ENCODE measurements at regions not wholly inside any gene's neighbourhood (a gene's known extent, or its start where the extent isn't known, plus 50 kb on each side); places are given as distances from the start of the nearest gene placed in this dataset.
"Not testable (repeated sequence)": the region's sequence is repeated elsewhere in the genome, so short reads cannot be mapped to it uniquely, and the experiment has no call there.

GRCh38 chr5:5831622-5832021 lies 409.1 kb downstream of the ICE1 start:
- not testable (repeated sequence) for DNase-seq

DNA sequence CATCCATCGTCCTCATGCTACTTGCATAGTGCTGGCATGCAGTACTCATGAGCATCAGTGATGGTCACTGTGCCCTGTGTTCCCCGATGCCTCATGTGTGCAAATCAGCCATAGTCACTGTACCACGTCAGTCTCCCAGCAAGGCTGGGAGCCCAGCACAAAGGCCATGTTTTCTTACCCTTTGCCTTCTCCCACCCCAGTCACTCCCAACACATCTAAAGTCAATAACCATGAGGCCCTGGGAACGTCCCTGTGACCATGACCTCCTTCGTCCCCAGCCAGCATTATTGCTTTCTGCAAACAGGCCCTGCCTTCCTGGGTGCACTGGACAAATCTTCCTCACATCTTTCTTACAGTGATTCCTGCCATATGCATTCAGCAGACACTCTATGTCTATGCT lies 406.1 kb downstream of the ICE1 start:
- no peak for DNase-seq

GRCh38 chr5:5826911-5827310 lies 404.4 kb downstream of the ICE1 start:
- DNase-seq: no peak

DNA sequence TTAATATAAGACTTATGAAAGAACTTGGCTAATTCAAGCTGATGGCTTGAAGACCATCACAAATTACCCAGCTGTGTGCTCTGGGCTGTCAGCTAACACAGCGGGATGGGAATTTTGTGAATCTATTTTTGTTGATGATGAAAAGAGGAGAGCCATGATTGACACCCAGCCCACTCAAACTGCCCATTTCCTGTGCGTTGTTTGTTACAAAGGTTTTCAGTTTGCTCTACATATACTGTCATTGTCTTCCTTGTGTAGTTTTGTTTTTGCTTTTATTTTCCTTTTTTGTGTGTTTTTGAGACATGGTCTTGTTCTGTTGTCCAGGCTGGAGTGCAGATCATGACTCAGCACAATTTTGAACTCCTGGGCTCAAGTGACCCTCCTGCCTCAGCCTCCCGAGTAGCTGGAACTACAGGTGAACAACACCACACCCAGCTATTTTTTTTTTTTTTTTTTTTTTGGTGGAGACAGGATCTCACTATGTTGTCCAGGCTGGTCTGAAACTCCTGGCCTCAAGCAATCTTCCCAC lies 400.3 kb downstream of the ICE1 start:
- DNase-seq: no peak

GRCh38 chr5:5816960-5817359 lies 394.5 kb downstream of the ICE1 start:
- DNase-seq: no peak

- DNase-seq: no peak
Observed at GRCh38 chr5:5813441-5813840, 391.0 kb downstream of the ICE1 start.

GRCh38 chr5:5810461-5810860 lies 388.0 kb downstream of the ICE1 start:
- no peak for DNase-seq

DNA sequence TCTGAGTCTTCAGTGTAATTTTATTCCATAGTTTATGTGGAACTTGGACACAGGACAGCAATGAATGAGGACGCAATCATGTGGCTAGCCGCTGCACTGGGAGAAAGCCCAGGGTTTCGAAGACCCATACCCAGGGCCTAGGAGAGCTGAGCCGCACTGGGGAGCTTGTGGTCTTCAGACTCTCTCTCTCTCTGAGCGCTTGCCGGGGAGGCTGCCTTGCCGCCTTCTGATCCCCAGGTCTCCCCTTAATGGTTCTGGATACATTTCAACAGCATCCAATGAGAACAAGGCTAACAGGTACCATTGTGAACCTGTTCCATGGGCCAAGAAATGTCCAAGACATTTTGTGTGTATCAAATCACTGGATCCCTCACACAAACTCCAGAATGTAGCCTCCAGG lies 383.4 kb downstream of the ICE1 start:
- DNase-seq: no peak

DNA sequence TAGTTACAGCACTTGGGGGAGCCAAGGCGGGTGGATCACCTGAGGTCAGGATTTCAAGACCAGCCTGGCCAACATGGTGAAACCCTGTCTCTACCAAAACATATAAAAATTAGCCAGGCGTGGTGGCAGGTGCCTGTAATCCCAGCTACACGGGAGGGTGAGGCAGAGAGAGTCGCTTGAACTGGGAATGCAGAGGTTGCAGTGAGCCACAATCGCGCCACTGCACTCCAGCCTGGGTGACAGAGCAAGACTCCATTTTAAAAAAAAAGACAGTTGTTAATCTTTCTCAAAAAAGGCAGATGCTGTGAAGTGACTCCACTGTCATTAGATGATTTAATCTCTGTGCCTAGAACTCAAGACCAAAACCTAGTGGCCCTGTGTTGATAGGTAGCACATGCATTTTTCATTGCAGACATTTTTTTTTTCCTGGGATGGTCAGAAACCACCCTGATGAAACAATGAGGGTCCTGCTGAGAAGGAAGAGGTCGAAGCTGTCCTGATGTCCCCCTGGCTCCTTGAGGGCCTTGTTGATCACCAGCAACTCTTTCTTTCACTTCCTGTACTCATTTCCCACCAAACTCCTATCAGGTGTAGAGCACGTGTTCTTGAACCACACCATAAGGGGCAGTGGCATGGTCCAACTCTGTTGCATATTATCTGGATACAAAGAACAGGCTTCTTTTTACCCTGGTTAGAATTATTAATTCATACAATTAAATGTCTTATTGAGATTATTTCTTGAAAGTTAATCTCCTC lies 382.2 kb downstream of the ICE1 start:
- no peak for DNase-seq

GRCh38 chr5:5800801-5801761 lies 378.6 kb downstream of the ICE1 start:
- no peak for DNase-seq

DNA sequence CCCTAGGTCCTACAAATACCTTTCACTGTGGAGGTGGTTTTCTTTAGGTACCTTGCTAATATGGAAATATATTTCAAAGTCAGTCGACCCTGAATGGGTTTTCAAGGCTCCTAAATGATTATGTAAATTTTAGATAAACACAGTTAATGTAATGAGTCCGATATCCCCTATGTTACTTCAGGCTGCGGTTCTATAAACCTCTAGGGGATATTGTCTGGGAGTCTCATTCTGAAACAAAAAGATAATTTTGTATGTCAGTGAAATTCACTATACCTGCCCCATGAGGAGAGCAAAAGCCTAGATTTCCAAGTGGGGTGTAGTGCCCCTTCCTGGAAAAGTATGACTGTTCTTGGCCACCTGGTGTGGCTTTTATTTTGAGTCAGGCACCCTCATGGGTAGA lies 377.3 kb downstream of the ICE1 start:
- no peak for DNase-seq

GRCh38 chr5:5799229-5799628 lies 376.8 kb downstream of the ICE1 start:
- DNase-seq: no peak

- DNase-seq: no peak
Observed at GRCh38 chr5:5798462-5798861, 376.0 kb downstream of the ICE1 start.

DNA sequence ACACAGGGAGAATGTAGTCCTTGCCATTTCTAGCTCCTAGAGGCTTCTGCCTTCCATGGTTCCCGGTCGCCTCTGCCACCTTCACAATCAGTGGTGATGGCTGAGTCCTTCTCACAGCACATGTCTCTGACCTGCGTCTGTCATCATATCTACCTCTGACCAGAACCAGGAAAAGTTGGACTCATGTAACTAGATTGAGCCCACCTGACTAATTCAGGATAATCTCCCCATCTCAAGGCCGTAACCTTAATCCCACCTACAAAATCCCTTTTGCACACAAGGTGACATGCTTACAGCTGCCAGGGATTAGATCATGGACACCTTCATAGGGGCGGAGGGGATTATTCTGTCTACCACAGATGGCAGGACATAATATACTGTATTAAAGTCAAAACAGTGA lies 375.6 kb downstream of the ICE1 start:
- DNase-seq: no peak

GRCh38 chr5:5795074-5795771 lies 372.7 kb downstream of the ICE1 start:
- DNase-seq: peak in 1 of 2 experiments; percentile 38

DNA sequence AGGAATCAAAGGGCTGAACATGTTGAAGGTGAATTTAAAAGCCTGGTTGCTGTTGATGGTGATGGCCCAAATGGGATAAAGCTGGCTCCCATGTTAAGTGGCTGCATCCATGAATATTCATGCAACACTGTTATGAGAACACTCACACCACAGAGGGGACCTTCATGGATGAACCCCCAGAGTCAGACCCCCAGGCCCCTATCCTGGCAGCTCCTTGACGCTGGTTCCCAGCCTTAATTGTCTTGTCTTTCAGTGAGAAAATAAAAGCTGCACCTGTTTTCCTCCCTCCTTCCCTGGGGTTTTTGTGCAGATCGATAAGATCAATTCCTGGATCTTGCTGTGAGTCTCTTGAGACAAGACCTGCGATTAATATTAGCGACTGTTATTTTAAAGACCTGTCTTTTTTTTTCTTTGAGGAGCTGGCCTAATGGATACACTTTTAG lies 371.7 kb downstream of the ICE1 start:
- DNase-seq: no peak

- no peak for DNase-seq
Observed at GRCh38 chr5:5793242-5794117, 371.0 kb downstream of the ICE1 start.

DNA sequence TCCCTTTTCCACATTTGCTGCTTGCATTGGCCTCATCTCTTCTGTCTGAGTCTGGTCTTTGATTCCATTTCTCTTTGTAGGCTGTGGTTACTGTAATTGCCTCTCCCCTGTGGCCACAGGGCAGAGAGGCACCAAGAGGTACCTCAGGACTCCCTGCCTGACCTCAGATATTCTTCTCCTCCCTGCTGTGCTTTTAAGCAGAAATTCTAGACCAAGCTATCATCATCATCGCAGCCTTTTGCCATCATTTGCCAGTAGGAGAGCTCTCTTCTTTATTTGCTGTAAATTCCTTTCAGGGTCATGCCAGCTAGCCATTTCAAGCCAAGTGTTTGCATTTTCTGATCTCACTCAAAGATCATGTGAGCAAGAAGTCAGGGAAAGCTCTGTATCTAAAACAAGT lies 369.6 kb downstream of the ICE1 start:
- DNase-seq: no peak

GRCh38 chr5:5788793-5789192 lies 366.3 kb downstream of the ICE1 start:
- DNase-seq: no peak

- no peak for DNase-seq
Observed at GRCh38 chr5:5787373-5787772, 364.9 kb downstream of the ICE1 start.

DNA sequence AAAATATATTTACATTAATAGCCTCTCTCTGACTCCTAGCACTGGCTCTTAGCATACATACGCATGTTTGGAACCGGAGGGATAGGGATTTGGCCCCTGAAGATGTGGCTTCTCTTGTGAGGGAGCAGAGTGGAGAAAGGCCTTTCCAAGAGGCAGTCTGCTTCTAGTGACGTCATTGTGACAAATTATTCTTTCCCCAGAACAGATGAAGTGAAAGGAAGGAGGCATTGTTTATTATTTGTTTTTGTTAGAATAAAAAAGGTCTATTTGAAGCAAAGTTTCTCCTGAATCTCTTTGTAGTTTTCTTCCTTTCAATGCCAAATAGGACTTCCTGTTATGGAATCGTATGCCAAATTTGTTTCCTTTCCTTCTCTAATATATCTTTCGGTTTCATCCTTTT lies 361.6 kb downstream of the ICE1 start:
- no peak for DNase-seq

DNA sequence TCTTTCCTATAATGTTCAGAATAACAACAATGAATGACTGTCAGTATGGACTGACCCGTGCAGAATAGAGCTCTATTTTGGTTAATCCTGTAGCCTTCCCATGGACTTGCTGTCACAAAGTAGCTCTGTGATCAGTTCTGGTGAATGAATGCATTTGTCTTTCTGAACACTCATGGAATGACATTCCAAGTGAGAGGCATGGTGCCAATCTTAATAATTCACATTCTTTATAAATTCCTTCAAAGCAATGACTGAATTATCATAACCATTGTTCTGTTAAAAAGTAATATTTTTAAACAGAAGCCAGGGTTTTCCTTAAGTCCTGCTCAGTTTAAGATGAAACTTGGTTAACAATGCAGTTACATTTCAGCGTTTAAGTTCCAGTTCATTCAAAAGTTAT lies 360.5 kb downstream of the ICE1 start:
- no peak for DNase-seq
